Urinary bladder (tissue), 3 donors: ENCODE measurements at regions not wholly inside any gene's neighbourhood (a gene's known extent, or its start where the extent isn't known, plus 50 kb on each side); places are given as distances from the start of the nearest gene placed in this dataset.
"Not testable (repeated sequence)": the region's sequence is repeated elsewhere in the genome, so short reads cannot be mapped to it uniquely, and the experiment has no call there.

Experiments
- DNase-seq: peaks from one replicate; pipeline ENCODE4 v3.0.0-alpha.2; 2015; ENCODE audit errors: extremely low spot score
- H3K27ac ChIP-seq: one replicate; pipeline ENCODE4 v1.5.1; 2013; ENCODE audit warnings: low read depth, mild to moderate bottlenecking, moderate library complexity
- H3K36me3 ChIP-seq: one replicate; pipeline ENCODE4 v1.6.1; 2013; ENCODE audit warnings: mild to moderate bottlenecking, moderate library complexity; ENCODE audit not compliant: insufficient read depth
- H3K4me1 ChIP-seq: one replicate; pipeline ENCODE4 v1.6.1; 2013; ENCODE audit warnings: mild to moderate bottlenecking, moderate library complexity; ENCODE audit not compliant: insufficient read depth
- H3K4me3 ChIP-seq: one replicate; pipeline ENCODE4 v1.5.1; 2013; ENCODE audit warnings: low read depth, low read length
- WGBS: extraction: QIAGEN DNeasy Blood & Tissue Kit; methylation state at CpG from one replicate; pipeline ENCODE4 v1.1.7; 2013; 5-methylcytosine and 5-hydroxymethylcytosine counted together
- donor health status: healthy with polysubstance abuse.
- donor health status: healthy.

DNA sequence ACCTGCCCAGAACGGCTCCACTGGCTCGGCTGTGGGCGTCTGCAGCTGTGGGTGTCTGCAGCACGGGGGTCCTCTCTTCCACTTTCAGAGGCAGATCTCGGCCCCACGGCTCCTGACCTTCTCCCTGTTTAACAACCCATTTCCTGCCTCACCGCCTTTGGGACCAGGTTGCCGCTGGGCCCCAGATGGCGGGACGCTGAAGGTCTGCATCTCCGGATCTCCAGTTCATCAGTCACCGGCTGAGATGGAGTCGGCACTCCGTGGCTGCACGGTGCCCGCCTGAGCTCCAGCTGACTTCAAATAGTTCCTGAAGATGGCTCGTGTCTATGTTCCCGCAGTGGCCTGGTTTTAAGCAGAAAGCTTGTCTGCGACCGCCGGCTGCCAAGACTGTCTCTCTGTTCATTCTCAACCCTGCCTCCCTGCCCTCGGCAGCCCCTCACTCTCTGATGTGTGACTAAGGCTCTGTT lies 475.9 kb downstream of the BRD1 start:
- Histone ChIP-seq H3K4me1 (no peaks in the 10 kb centered on the region), H3K4me3 (no peak overlapping the region), H3K27ac (no peak overlapping the region), H3K36me3 (no peaks in the 10 kb centered on the region)
- 57% methylated on average over 22 of the region's 22 CpGs for WGBS
- DNase-seq = no peak

DNA sequence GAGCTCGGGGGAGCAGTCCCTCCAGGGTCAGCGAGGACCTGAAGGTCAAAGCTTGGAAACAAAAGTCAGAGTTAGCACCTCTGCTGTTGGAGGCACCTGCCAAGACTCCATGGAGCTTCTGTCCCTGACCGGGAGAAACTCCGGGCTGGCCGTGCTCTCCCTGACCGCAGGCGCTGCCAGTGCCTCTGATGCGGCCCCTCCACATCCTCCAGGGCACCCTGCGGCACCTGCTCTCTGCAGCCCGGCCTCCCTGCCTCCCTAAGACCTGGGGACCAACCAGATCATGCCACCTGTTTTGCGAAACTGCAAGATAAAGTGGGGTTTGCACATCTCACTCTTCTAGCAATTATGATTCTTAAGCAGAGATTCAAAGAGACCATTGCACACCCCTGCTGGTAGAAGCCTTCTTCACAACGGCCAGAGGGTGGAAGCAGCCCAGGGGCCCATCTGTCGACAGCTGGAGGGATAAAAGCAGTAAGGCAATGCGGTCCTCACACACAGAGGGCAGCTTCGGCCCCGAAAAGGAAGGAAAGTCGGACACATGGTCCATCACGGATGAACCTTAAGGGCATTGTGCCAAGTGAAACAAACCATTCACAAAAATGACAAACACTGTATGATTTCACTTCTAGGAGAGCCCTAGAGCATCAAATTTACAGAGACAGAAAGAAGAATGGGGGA lies 477.1 kb downstream of the BRD1 start:
- no peaks in the 10 kb centered on the region for H3K36me3 ChIP-seq
- H3K4me3 ChIP-seq = no peak overlapping the region
- WGBS = 60% methylated on average over 18 of the region's 18 CpGs
- no peaks in the 10 kb centered on the region for H3K4me1 ChIP-seq
- no peak overlapping the region for H3K27ac ChIP-seq
- DNase-seq = no peak

DNA sequence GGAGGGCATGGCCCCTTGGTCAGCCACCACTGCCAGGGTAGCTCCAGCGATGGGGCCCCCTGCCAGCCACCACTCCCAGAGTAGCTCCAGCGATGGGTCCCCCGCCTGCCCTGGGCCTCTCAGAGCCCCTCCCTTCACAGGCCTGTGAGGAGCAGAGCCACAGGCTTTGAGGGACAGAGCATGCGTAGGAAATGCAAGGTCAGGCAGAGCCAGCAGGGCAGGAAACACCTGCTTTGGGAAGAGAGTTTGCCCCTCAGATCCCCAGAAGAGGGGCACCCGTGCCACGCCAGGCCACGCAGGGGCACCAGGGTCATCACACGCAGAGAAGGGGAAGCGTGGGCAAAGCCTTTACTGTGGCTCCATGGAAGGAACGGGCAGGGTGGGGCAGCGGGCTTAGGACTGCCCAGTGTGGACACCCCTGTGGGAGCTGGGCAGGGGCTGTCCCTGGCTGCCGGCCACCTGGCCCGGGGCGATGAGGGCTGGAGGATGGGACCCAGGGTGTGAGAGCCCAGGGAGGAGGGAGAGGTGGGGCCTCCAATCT lies 477.8 kb downstream of the BRD1 start:
- Histone ChIP-seq H3K36me3 (no peaks in the 10 kb centered on the region), H3K4me3 (no peak overlapping the region), H3K4me1 (no peaks in the 10 kb centered on the region), H3K27ac (no peak overlapping the region)
- DNase-seq = no peak
- WGBS = 73% methylated on average over 14 of the region's 14 CpGs

DNA sequence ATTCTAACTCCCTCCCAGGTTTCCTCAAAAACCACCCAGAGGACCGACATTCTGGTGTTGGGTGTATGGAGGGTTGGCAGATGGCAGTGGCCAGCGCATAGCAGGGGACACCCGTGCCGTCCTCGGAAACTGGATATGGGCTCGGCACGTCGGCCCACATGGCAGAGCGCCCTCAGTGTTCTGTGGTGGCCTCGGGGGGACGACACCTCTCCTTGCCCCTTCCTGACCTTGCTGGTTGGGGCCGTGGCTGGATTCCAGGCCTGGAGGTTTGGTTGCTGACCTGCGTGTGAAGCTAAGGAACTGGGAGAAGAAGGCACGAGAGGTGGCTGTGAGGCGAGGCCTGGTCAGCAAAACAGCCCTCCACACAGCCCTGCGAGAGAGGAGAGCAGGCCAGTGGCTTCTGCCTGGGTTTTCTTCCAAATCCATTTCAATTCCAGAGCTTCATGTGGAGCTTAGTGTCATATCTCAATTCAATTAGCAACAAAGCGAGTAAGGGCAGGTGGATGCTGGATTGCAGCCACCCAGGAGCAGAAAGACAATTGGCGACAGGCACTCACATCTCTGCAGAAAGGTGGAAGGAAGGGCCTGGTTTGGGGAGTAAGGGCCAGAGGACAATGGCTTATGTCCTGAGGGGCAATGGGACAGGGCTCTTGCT lies 478.4 kb downstream of the BRD1 start:
- WGBS = 90% methylated on average over 18 of the region's 18 CpGs
- Histone ChIP-seq H3K27ac (no peak overlapping the region), H3K36me3 (no peaks in the 10 kb centered on the region), H3K4me1 (no peaks in the 10 kb centered on the region), H3K4me3 (no peak overlapping the region)
- no peak for DNase-seq

DNA sequence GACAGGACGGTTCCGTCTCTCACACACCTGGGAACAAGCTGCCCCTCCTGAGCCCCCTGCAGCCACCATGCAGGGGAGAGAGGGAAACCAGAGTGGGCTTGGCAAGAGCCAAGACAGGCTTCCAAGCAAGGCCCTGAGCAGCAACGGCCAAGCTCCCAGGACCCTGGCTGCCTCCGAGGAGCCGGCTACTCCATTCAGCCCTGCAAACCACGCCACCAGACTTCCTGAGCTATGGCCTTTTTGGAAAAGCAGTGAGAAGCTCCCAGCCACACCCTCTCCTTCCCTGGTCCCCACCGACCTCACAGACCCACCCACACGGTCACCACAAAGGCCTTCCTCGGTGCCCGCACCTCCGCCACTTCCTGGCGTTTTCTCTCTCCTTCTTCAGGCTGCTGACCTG lies 479.0 kb downstream of the BRD1 start:
- no peak for DNase-seq
- Histone ChIP-seq H3K4me3 (no peak overlapping the region), H3K27ac (no peak overlapping the region), H3K36me3 (no peaks in the 10 kb centered on the region), H3K4me1 (no peaks in the 10 kb centered on the region)
- 82% methylated on average over 12 of the region's 12 CpGs for WGBS

DNA sequence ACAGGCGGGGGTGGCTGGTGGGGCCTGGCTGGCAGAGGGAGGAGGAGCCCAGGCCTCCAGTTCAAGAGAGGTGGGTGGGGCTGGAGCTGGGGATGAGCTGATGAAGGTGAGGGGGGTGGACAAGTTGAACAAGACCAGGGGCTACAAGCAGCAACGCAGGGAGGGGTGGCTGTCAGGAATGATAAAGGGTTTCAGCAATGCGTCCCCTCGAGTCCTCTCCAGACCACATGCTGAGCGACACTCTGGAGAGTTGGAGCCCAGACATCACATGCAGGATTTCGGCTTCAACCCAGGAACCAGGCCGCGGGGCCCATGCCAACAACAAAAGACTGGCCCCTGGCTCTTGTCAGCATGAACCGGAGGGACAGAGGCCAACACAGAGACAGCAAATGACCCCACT lies 480.3 kb downstream of the BRD1 start:
- Histone ChIP-seq H3K4me3 (no peak overlapping the region), H3K36me3 (no peaks in the 10 kb centered on the region), H3K4me1 (no peaks in the 10 kb centered on the region), H3K27ac (no peak overlapping the region)
- DNase-seq = no peak
- 84% methylated on average over 9 of the region's 9 CpGs for WGBS

DNA sequence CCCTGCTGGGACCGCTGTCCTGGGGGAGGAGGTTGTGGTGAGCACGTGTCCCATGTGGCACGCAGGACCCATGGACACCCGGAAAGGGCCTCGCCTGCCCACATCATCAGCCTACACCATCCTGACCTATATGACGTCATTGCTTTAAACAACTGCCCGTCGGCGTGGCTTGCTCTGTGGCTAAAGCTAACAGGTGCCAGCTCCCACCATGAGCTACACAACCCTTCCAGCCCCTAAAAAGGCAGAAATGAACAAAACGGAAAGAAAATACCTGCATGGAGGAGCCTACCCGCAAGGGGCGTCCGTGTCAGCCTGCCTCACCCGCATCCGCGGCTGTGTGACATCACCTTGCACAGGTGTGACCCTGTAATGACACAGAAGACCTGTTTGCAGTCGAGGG lies 481.8 kb downstream of the BRD1 start:
- Histone ChIP-seq H3K27ac (no peak overlapping the region), H3K4me1 (no peaks in the 10 kb centered on the region), H3K4me3 (no peak overlapping the region), H3K36me3 (no peaks in the 10 kb centered on the region)
- 85% methylated on average over 17 of the region's 17 CpGs for whole genome bisulfite sequencing
- DNase-seq = no peak

DNA sequence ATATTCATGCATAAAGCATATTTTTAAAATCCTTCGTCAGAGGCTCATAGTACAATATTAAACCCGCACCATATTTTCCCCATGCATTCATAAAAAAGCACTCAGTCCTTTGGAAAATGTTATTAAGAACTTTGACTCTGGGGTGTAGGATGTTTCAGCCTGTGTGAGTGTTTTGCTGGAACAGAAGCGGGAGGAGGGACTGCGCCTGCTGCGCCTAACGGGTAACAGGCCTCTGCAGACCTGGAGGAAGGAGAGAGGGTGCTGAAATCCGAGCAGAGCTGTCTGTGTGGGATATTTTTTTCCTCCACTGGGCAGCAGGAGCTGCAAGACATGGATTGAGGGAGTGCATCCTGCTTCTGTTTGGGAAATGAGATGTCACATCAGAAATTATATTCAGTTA lies 483.0 kb downstream of the BRD1 start:
- Histone ChIP-seq H3K36me3 (no peaks in the 10 kb centered on the region), H3K4me3 (no peak overlapping the region), H3K4me1 (no peaks in the 10 kb centered on the region), H3K27ac (no peak overlapping the region)
- DNase-seq = no peak
- 40% methylated on average over 7 of the region's 7 CpGs for WGBS

DNA sequence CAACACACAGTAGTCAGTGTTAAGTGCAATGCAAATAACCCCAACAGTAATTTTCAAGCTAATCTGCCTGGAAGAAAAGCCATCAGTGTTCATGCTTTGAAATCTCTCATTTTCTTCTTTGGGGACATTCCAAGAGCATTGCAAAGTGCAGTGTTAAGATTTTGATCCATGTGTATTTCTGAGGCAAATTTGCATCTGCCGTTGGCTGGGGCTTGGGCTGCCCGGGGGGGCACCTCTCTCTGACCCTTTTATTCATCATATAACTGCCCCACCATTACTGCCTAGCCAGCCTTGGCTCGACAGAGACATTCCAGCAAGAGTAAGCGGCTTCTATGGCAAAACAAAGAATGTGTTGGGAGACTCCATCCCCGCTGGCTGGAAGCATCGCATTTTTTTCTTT lies 483.5 kb downstream of the BRD1 start:
- no peak for DNase-seq
- Histone ChIP-seq H3K4me1 (no peaks in the 10 kb centered on the region), H3K27ac (no peak overlapping the region), H3K36me3 (no peaks in the 10 kb centered on the region), H3K4me3 (no peak overlapping the region)
- WGBS = 40% methylated on average over 6 of the region's 6 CpGs

DNA sequence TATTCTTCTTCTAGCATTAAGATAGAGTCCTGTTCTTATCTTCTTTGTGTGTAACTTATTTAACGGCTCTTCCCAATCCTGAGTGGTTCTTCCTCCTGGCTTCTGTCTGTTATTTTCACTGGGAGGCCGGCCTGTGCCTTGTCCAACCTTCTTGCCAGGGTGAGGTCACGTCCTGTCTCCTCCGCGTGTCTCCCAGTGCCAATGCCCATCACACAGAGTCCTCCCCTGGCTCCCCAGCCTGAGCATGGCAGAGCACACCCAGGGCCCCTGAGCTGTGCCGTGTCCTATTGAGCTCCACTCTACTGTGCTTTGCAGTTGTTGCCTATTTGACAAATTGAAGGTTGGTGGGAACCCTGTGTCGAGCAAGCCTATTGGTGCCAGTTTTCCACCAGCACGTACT lies 487.3 kb downstream of the BRD1 start:
- H3K4me1 ChIP-seq = no peaks in the 10 kb centered on the region
- 86% methylated on average over 8 of the region's 8 CpGs for WGBS
- H3K27ac ChIP-seq = no peak overlapping the region
- no peak for DNase-seq
- H3K36me3 ChIP-seq = no peaks in the 10 kb centered on the region
- H3K4me3 ChIP-seq = no peak overlapping the region

DNA sequence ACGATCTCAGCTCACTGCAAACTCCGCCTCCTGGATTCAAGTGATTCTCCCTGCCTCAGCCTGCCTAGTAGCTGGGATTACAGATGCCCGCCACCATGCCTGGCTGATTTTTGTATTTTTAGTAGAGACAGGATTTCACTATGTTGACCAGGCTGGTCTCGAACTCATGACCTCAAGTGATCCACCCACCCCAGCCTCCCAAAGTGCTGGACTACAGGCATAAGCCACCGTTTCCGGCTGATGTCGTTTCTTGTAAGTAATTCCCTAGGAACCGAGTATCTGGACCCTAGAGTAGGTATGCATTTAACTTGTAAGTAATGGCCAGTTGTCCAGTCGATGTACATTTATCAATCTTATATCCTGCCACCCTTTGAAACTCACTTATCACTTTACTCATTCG lies 491.2 kb downstream of the BRD1 start:
- WGBS = 73% methylated on average over 10 of the region's 10 CpGs
- not testable (repeated sequence) for H3K27ac ChIP-seq, H3K36me3 ChIP-seq, H3K4me3 ChIP-seq, H3K4me1 ChIP-seq, DNase-seq

DNA sequence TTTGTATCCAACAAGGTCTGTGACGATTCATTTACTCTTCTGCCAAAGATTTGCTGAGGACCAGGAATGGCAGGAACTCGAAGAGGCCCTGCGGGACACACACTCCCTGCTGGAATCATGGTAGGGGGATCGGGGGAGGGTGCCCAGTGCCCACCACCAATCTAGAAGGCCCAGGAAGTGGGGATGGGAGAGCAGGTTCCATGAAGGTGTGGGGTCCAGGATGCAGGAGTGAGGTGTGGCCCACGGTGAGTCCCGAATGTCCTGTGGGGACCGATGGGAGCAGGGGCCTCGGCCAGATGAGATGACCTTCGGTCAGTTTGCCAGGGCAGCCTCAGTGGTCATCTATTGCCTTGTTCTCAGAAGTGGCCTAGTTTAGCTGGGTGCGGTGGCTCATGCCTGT lies 492.7 kb downstream of the BRD1 start:
- no peak overlapping the region for H3K27ac ChIP-seq
- no peak overlapping the region for H3K4me3 ChIP-seq
- no peaks in the 10 kb centered on the region for H3K36me3 ChIP-seq
- no peaks in the 10 kb centered on the region for H3K4me1 ChIP-seq
- 79% methylated on average over 10 of the region's 10 CpGs for WGBS
- DNase-seq = no peak

DNA sequence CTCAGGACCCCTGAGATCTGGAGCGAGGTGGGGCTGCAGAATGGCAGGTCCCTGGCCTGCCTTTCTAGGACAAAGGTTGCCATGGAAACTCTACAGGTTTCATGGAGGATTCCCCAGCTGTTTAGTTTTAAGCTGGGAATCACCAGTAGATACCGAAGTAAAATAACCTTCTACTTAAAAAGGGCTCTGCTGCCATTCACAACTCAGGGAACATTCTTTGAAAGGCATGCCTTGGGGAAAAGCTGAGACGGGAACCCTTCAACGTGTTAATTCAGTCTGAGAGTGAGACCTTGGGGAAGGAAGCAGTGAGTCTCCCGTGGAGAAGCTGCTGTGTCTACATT lies 493.3 kb downstream of the BRD1 start:
- no peak for DNase-seq
- Histone ChIP-seq H3K27ac (no peak overlapping the region), H3K36me3 (no peaks in the 10 kb centered on the region), H3K4me3 (no peak overlapping the region), H3K4me1 (no peaks in the 10 kb centered on the region)
- 38% methylated on average over 5 of the region's 5 CpGs for WGBS

DNA sequence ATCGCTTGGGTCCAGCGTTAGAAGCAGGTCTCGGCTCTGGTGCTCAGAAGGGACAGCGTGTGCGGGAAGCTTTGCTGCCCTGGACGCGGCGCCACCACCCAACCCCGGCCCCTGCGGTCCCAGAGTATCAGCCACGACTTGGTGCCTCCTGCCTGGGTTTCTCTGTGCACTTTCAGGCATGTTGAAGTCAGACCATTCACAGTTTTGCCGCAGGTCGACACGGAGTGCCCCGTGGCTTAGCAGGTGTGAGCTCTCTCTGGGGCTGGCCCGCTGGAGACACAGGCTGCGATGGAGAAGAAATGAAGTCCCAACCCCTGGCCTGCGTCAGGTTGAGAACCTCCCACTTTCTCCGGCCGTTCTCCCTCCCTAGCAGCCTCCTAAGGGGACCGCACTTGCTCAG lies 494.5 kb downstream of the BRD1 start:
- H3K27ac ChIP-seq = no peak overlapping the region
- DNase-seq = no peak
- WGBS = 82% methylated on average over 21 of the region's 21 CpGs
- H3K36me3 ChIP-seq = no peaks in the 10 kb centered on the region
- no peaks in the 10 kb centered on the region for H3K4me1 ChIP-seq
- H3K4me3 ChIP-seq = no peak overlapping the region
